NOMO-1 (cell line): ENCODE measurements at regions not wholly inside any gene's neighbourhood (a gene's known extent, or its start where the extent isn't known, plus 50 kb on each side); places are given as distances from the start of the nearest gene placed in this dataset.

Source experiments
- DNase-seq, 2 experiments: peaks; one replicate each; lab custom pipeline; 2025; ENCODE audit not compliant: unreplicated experiment in 2 of 2; lab: John Stamatoyannopoulos, UW

DNA sequence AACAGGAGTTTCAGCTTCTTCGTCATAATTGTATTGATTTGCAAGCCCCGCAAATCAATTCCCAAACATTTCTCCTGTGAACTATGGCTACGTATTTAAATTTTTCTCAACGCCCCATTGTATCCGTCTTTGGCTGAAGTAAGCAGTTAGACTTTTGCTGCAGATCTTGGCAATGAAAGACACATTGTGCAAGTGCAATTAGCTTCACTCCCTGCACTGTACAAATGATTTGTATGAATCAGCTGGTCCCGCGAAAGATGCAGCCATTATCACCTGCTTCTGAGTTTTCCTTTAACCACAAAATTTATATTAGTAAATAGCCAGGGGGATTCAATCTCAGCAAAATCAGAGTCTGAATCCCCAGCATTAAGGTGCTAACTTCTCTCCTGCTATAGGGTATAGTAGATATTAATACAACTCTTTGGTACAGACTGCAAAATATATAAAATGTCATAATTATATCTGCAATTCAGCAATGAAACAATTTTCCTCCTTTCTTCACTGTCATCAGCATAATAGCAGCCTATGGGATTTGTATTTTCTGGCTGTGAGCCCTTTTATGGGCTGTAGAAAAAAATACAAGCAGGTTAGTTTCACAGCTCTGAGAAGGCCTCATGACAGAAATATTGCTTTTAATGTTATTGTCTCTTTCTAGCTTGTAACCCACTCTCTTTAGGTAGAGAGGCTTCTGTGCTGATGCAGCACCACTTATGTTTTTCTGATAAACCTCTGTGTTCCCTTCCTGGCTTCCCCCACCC is 68.4 kb upstream of the SMARCA2 start:
- no peak for DNase-seq

DNA sequence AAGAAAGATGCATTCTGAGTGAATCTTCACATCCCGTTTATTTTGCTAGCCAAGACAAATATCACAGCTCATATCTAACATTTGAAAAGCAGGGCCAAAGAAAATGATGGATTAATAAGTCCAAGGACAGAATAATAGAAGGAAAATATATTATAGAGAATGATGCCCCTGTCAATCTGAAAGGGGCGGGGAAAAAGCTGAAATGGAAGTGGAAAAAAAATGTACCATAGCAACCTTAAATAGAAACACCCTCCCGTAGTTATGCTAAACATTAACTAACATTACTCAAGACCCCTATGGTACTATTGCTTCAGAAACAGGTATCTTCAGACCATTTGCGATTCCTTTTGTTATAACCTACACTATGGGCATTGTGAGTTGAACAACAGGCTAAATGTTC is 67.7 kb upstream of the SMARCA2 start:
- DNase-seq = no peak

DNA sequence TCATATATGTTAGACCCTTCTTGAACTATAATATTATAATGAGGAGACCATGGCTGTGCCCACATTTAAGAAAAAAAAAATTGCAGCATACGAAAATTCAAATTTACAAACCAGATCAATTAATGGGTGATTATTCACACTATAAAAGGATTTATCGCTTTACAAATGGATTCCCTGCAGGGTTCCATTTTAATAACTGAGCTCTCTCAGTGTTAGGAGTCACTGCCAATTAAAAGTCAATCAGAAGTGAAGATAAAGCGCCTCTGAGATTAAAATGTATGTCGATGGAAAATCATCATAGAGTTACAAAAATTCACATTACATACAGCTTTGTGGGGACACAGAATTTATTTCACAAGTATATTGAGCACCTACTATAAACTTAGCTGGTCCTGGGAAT is 66.6 kb upstream of the SMARCA2 start:
- no peak for DNase-seq

- DNase-seq = no peak
Observed at GRCh38 chr9:1951446-1951845, 63.7 kb upstream of the SMARCA2 start.

GRCh38 chr9:1952001-1952400 is 63.1 kb upstream of the SMARCA2 start:
- no peak for DNase-seq

- DNase-seq = no peak
Observed at GRCh38 chr9:1954238-1954637, 60.9 kb upstream of the SMARCA2 start.

DNA sequence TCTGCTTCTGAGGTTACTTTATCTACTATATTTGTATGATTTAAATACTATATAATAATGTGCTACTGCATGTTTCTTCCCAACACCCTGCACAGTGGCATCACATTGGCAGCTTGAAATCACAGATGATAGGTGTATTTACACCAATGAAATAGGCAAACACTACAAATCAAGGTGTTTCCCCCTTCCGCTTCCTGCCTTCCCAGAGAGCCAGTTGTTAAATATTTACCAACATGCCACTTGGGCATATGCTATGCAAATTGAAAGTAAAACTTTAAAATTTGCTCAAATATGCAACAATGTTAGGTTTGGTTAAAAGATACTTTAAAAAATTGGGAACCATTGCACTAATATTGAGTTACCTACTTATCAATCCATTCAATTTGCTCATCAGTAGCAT is 58.2 kb upstream of the SMARCA2 start:
- no peak for DNase-seq

DNA sequence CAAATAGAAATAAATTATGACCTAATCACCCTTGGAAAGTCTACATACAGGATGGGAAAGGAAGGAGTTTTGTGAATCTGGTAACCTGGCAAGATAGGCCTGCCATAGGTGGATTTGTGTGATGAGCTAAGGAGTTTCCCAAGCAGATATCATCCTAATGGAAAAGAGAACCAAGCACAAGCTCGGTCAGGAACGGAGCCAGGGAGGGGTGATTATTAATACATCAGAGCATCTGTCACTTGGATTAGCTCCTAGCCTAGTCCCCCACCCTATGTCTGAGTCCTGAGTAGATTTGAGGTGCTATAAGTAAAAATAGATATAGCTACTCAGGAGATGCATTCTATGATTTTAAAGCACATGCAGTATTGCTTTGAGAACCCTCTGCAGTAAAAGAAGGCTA is 57.3 kb upstream of the SMARCA2 start:
- no peak for DNase-seq

GRCh38 chr9:1959371-1959770 is 55.8 kb upstream of the SMARCA2 start:
- no peak for DNase-seq

- no peak for DNase-seq
Observed at GRCh38 chr9:1960342-1961042, 54.7 kb upstream of the SMARCA2 start.

- DNase-seq = no peak
Observed at GRCh38 chr9:1962122-1962521, 53.0 kb upstream of the SMARCA2 start.

DNA sequence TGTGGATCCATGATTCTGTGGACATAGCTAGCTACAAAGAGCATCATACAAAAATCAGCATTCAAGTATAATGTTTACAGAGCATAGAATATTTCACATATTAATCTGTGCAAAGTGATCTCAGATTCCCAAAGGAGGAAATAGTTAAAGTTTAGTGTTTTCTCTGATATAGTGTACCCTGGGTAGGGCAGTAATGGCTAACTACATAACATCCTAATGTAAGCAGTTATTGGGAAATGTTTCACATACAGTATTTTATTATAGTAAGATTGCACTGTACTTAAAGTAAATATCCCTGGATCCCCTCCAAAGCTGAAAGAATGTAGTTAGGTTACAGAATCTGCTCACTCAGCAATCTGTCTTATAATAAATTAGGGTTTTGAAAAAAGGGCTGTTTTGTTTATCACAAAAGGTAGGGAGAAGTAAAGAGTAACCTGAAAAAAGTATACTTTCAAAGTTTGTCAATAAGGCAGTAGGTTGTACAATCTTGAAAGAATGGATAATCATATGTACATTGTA is 52.5 kb upstream of the SMARCA2 start:
- no peak for DNase-seq

DNA sequence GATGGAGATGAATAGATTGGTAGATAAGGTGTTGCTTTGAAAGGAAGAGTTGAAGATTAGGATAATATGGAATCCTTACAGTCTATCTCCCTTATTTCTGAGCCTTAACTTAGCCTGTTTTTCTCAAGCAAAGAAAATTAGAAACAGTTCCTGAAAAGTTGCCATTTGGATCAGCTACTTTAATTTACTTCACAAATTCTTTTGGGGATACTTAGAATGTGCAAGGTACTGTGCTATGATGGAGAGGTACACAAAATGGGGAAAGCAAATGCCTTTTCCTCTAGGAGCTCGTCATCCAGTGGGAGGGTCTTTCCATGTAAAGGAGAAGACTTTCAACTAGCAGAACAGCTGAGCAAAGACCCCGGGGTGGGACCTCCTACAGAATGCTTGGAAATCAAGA is 51.1 kb upstream of the SMARCA2 start:
- DNase-seq = no peak
